WTC11 (cell line): ENCODE measurements at regions not wholly inside any gene's neighbourhood (a gene's known extent, or its start where the extent isn't known, plus 50 kb on each side); places are given as distances from the start of the nearest gene placed in this dataset.

Source experiments
- ATAC-seq: fragments of 200-7000 bp; cut with Tn5 transposase; 2 replicates; pipeline ENCODE4 v1.10.0; 2021; ENCODE audit warnings: mild to moderate bottlenecking, moderate library complexity
- CTCF ChIA-PET: fragments of 300-600 bp; sonication (Branson Sonifier 250); formaldehyde crosslinking; loops from one replicate; lab custom pipeline; 2021; ENCODE audit warnings: antibody characterized with exemption; lab: Charles Lee
- POLR2A ChIA-PET: fragments of 350-600 bp; sonication (Branson Sonifier 250); formaldehyde crosslinking; loops from one replicate; lab custom pipeline; 2021; ENCODE audit warnings: antibody characterized with exemption; lab: Charles Lee
- DNase-seq: peaks from one replicate; pipeline ENCODE4 v3.0.0; 2021; ENCODE audit warnings: low spot score
- H3K27ac Mint-ChIP-seq: 2 replicates; pipeline ENCODE4 v1.8.0; 2021; ENCODE audit warnings: mixed read lengths
- H3K27me3 Mint-ChIP-seq: 2 replicates; pipeline ENCODE4 v1.8.0; 2021; ENCODE audit warnings: low read depth, mild to moderate bottlenecking, moderate library complexity, mixed read lengths
- H3K36me3 Mint-ChIP-seq: 2 replicates; pipeline ENCODE4 v1.8.0; 2021; ENCODE audit warnings: mixed read lengths
- H3K4me1 Mint-ChIP-seq: 2 replicates; pipeline ENCODE4 v1.8.0; 2022; ENCODE audit warnings: mixed read lengths
- H3K4me3 Mint-ChIP-seq: 2 replicates; pipeline ENCODE4 v1.8.0; 2021; ENCODE audit warnings: mild to moderate bottlenecking, moderate library complexity, mixed read lengths
- H3K9me3 Mint-ChIP-seq: 2 replicates; pipeline ENCODE4 v1.8.0; 2021; ENCODE audit warnings: mixed read lengths
- CBFB ChIP-seq: sonication (generic); formaldehyde crosslinking; IDR thresholded peaks from 2 replicates; pipeline ENCODE4 v1.8.1; 2022; ENCODE audit warnings: mild to moderate bottlenecking, low read depth, missing genetic modification reagents
- ESRRA ChIP-seq: sonication (generic); formaldehyde crosslinking; IDR thresholded peaks from 2 replicates; pipeline ENCODE4 v1.8.1; 2022; ENCODE audit warnings: mild to moderate bottlenecking, missing genetic modification reagents, borderline replicate concordance
- FOXJ3 ChIP-seq: sonication (generic); formaldehyde crosslinking; IDR thresholded peaks from 2 replicates; pipeline ENCODE4 v1.9.0; 2021; ENCODE audit warnings: missing genetic modification reagents, mild to moderate bottlenecking, borderline replicate concordance
- FOXP1 ChIP-seq: sonication (generic); formaldehyde crosslinking; IDR thresholded peaks from 2 replicates; pipeline ENCODE4 v1.8.0; 2022; ENCODE audit warnings: missing genetic modification reagents, mild to moderate bottlenecking, moderate library complexity, borderline replicate concordance
- GABPB1 ChIP-seq: sonication (generic); formaldehyde crosslinking; IDR thresholded peaks from 2 replicates; pipeline ENCODE4 v1.8.1; 2023; ENCODE audit warnings: mild to moderate bottlenecking, missing genetic modification reagents
- HMGA2 ChIP-seq: fragments of 250-450 bp; sonication (Bioruptor Pico); IDR thresholded peaks from 2 replicates; pipeline ENCODE4 v1.4.0; 2021; ENCODE audit warnings: mild to moderate bottlenecking, moderate library complexity
- KAT7 ChIP-seq: sonication (generic); formaldehyde crosslinking; IDR thresholded peaks from 2 replicates; pipeline ENCODE4 v1.8.1; 2023; ENCODE audit warnings: missing genetic modification reagents, mild to moderate bottlenecking, borderline replicate concordance
- NFE2L1 ChIP-seq: sonication (generic); formaldehyde crosslinking; IDR thresholded peaks from 2 replicates; pipeline ENCODE4 v1.8.1; 2023; ENCODE audit warnings: missing genetic modification reagents
- TCF7 ChIP-seq: sonication (generic); formaldehyde crosslinking; IDR thresholded peaks from 2 replicates; pipeline ENCODE4 v1.8.0; 2022; ENCODE audit warnings: mild to moderate bottlenecking, low read depth, missing genetic modification reagents, moderate library complexity
- ZNF232 ChIP-seq: sonication (generic); formaldehyde crosslinking; IDR thresholded peaks from 2 replicates; pipeline ENCODE4 v1.8.0; 2022; ENCODE audit warnings: mild to moderate bottlenecking, missing genetic modification reagents
- ZNF263 ChIP-seq: sonication (generic); formaldehyde crosslinking; IDR thresholded peaks from 2 replicates; pipeline ENCODE4 v1.8.1; 2022; ENCODE audit warnings: low read depth, mild to moderate bottlenecking, moderate library complexity, missing genetic modification reagents
- ZNF671 ChIP-seq: fragments of 250-450 bp; sonication (Bioruptor Pico); IDR thresholded peaks from 2 replicates; pipeline ENCODE4 v1.8.0; 2021; ENCODE audit warnings: mild to moderate bottlenecking
- TF ChIP-seq, protein P1 (sequence below): fragments of 250-450 bp; sonication (Bioruptor Pico); IDR thresholded peaks from 2 replicates; pipeline ENCODE4 v2.1.2; 2022; ENCODE audit warnings: mild to moderate bottlenecking, moderate library complexity
- TF ChIP-seq, protein P2 (sequence below): sonication (generic); formaldehyde crosslinking; IDR thresholded peaks from 2 replicates; pipeline ENCODE4 v1.8.0; 2023; ENCODE audit warnings: mild to moderate bottlenecking, missing genetic modification reagents
- TF ChIP-seq, protein P3 (sequence below): sonication (generic); formaldehyde crosslinking; IDR thresholded peaks from 2 replicates; pipeline ENCODE4 v1.8.0; 2022; ENCODE audit warnings: missing genetic modification reagents
- TF ChIP-seq, protein P4 (sequence below): sonication (generic); formaldehyde crosslinking; conservative IDR thresholded peaks from 2 replicates; pipeline ENCODE4 v1.8.1; 2023; ENCODE audit warnings: mild to moderate bottlenecking, low read depth, missing genetic modification reagents, moderate library complexity
- TF ChIP-seq, protein P5 (sequence below): sonication (generic); formaldehyde crosslinking; IDR thresholded peaks from 2 replicates; pipeline ENCODE4 v1.8.1; 2022; ENCODE audit warnings: mild to moderate bottlenecking, moderate library complexity, missing genetic modification reagents
- TF ChIP-seq, protein P6 (sequence below): sonication (generic); formaldehyde crosslinking; IDR thresholded peaks from 2 replicates; pipeline ENCODE4 v1.8.1; 2023; ENCODE audit warnings: mild to moderate bottlenecking, missing genetic modification reagents, borderline replicate concordance
- TF ChIP-seq, protein P7 (sequence below): sonication (generic); formaldehyde crosslinking; IDR thresholded peaks from 2 replicates; pipeline ENCODE4 v1.8.1; 2022; ENCODE audit warnings: missing genetic modification reagents, borderline replicate concordance

DNA sequence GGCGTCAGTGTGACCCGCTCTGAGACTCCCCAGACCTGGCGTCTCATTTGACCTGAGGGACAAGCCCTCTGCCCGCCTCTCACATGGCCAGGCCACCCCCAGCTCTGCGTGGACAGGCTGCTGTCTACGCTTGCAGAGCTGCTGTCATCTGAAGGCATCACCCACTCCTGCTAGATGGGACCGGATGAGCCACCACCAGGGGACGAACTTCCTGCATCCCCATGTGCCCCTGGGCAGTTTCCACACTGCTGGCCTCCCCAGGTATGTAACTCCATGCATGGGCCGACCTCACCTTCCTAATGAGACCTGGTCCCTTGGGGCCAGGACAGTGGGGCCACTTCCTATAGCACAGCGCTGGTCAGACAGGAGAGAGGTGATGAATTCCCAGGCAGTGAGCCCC is 121.5 kb downstream of the PSMG1 start:
- no peak for ATAC-seq
- no peak for DNase-seq
- CTCF ChIA-PET: interaction anchor here (0.9 to 1.3 kb wide), 4 partner anchors 35 to 358 kb away, joined by 3 to 5 read pairs (median 4); no protein-coding TSS in a partner anchor
- TF ChIP-seq, protein P1, sequence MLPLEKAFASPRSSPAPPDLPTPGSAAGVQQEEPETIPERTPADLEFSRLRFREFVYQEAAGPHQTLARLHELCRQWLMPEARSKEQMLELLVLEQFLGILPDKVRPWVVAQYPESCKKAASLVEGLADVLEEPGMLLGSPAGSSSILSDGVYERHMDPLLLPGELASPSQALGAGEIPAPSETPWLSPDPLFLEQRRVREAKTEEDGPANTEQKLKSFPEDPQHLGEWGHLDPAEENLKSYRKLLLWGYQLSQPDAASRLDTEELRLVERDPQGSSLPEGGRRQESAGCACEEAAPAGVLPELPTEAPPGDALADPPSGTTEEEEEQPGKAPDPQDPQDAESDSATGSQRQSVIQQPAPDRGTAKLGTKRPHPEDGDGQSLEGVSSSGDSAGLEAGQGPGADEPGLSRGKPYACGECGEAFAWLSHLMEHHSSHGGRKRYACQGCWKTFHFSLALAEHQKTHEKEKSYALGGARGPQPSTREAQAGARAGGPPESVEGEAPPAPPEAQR (CRISPR knock-in tag): no peak
- TF ChIP-seq, protein P2, sequence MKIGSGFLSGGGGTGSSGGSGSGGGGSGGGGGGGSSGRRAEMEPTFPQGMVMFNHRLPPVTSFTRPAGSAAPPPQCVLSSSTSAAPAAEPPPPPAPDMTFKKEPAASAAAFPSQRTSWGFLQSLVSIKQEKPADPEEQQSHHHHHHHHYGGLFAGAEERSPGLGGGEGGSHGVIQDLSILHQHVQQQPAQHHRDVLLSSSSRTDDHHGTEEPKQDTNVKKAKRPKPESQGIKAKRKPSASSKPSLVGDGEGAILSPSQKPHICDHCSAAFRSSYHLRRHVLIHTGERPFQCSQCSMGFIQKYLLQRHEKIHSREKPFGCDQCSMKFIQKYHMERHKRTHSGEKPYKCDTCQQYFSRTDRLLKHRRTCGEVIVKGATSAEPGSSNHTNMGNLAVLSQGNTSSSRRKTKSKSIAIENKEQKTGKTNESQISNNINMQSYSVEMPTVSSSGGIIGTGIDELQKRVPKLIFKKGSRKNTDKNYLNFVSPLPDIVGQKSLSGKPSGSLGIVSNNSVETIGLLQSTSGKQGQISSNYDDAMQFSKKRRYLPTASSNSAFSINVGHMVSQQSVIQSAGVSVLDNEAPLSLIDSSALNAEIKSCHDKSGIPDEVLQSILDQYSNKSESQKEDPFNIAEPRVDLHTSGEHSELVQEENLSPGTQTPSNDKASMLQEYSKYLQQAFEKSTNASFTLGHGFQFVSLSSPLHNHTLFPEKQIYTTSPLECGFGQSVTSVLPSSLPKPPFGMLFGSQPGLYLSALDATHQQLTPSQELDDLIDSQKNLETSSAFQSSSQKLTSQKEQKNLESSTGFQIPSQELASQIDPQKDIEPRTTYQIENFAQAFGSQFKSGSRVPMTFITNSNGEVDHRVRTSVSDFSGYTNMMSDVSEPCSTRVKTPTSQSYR: no peak
- TF ChIP-seq FOXP1: no peak
- TF ChIP-seq ZNF232 (CRISPR knock-in tag): no peak
- no peak for TF ChIP-seq NFE2L1 (CRISPR knock-in tag)
- TF ChIP-seq ZNF263 (CRISPR knock-in tag): no peak
- TF ChIP-seq, protein P3, sequence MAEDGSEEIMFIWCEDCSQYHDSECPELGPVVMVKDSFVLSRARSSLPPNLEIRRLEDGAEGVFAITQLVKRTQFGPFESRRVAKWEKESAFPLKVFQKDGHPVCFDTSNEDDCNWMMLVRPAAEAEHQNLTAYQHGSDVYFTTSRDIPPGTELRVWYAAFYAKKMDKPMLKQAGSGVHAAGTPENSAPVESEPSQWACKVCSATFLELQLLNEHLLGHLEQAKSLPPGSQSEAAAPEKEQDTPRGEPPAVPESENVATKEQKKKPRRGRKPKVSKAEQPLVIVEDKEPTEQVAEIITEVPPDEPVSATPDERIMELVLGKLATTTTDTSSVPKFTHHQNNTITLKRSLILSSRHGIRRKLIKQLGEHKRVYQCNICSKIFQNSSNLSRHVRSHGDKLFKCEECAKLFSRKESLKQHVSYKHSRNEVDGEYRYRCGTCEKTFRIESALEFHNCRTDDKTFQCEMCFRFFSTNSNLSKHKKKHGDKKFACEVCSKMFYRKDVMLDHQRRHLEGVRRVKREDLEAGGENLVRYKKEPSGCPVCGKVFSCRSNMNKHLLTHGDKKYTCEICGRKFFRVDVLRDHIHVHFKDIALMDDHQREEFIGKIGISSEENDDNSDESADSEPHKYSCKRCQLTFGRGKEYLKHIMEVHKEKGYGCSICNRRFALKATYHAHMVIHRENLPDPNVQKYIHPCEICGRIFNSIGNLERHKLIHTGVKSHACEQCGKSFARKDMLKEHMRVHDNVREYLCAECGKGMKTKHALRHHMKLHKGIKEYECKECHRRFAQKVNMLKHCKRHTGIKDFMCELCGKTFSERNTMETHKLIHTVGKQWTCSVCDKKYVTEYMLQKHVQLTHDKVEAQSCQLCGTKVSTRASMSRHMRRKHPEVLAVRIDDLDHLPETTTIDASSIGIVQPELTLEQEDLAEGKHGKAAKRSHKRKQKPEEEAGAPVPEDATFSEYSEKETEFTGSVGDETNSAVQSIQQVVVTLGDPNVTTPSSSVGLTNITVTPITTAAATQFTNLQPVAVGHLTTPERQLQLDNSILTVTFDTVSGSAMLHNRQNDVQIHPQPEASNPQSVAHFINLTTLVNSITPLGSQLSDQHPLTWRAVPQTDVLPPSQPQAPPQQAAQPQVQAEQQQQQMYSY (CRISPR knock-in tag): no peak
- TF ChIP-seq HMGA2 (CRISPR knock-in tag): no peak
- TF ChIP-seq, protein P4, sequence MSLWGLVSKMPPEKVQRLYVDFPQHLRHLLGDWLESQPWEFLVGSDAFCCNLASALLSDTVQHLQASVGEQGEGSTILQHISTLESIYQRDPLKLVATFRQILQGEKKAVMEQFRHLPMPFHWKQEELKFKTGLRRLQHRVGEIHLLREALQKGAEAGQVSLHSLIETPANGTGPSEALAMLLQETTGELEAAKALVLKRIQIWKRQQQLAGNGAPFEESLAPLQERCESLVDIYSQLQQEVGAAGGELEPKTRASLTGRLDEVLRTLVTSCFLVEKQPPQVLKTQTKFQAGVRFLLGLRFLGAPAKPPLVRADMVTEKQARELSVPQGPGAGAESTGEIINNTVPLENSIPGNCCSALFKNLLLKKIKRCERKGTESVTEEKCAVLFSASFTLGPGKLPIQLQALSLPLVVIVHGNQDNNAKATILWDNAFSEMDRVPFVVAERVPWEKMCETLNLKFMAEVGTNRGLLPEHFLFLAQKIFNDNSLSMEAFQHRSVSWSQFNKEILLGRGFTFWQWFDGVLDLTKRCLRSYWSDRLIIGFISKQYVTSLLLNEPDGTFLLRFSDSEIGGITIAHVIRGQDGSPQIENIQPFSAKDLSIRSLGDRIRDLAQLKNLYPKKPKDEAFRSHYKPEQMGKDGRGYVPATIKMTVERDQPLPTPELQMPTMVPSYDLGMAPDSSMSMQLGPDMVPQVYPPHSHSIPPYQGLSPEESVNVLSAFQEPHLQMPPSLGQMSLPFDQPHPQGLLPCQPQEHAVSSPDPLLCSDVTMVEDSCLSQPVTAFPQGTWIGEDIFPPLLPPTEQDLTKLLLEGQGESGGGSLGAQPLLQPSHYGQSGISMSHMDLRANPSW: no peak
- TF ChIP-seq KAT7 (CRISPR knock-in tag): no peak
- no peak for TF ChIP-seq GABPB1
- no peak for TF ChIP-seq ZNF671 (CRISPR knock-in tag)
- no peak for TF ChIP-seq ESRRA
- TF ChIP-seq, protein P5, sequence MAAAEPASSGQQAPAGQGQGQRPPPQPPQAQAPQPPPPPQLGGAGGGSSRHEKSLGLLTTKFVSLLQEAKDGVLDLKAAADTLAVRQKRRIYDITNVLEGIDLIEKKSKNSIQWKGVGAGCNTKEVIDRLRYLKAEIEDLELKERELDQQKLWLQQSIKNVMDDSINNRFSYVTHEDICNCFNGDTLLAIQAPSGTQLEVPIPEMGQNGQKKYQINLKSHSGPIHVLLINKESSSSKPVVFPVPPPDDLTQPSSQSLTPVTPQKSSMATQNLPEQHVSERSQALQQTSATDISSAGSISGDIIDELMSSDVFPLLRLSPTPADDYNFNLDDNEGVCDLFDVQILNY (CRISPR knock-in tag): no peak
- no peak for TF ChIP-seq CBFB (CRISPR knock-in tag)
- TF ChIP-seq FOXJ3 (CRISPR knock-in tag): no peak
- TF ChIP-seq TCF7: no peak
- TF ChIP-seq, protein P6, sequence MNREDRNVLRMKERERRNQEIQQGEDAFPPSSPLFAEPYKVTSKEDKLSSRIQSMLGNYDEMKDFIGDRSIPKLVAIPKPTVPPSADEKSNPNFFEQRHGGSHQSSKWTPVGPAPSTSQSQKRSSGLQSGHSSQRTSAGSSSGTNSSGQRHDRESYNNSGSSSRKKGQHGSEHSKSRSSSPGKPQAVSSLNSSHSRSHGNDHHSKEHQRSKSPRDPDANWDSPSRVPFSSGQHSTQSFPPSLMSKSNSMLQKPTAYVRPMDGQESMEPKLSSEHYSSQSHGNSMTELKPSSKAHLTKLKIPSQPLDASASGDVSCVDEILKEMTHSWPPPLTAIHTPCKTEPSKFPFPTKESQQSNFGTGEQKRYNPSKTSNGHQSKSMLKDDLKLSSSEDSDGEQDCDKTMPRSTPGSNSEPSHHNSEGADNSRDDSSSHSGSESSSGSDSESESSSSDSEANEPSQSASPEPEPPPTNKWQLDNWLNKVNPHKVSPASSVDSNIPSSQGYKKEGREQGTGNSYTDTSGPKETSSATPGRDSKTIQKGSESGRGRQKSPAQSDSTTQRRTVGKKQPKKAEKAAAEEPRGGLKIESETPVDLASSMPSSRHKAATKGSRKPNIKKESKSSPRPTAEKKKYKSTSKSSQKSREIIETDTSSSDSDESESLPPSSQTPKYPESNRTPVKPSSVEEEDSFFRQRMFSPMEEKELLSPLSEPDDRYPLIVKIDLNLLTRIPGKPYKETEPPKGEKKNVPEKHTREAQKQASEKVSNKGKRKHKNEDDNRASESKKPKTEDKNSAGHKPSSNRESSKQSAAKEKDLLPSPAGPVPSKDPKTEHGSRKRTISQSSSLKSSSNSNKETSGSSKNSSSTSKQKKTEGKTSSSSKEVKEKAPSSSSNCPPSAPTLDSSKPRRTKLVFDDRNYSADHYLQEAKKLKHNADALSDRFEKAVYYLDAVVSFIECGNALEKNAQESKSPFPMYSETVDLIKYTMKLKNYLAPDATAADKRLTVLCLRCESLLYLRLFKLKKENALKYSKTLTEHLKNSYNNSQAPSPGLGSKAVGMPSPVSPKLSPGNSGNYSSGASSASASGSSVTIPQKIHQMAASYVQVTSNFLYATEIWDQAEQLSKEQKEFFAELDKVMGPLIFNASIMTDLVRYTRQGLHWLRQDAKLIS (CRISPR knock-in tag): no peak
- TF ChIP-seq, protein P7, sequence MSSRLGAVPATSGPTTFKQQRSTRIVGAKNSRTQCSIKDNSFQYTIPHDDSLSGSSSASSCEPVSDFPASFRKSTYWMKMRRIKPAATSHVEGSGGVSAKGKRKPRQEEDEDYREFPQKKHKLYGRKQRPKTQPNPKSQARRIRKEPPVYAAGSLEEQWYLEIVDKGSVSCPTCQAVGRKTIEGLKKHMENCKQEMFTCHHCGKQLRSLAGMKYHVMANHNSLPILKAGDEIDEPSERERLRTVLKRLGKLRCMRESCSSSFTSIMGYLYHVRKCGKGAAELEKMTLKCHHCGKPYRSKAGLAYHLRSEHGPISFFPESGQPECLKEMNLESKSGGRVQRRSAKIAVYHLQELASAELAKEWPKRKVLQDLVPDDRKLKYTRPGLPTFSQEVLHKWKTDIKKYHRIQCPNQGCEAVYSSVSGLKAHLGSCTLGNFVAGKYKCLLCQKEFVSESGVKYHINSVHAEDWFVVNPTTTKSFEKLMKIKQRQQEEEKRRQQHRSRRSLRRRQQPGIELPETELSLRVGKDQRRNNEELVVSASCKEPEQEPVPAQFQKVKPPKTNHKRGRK (CRISPR knock-in tag): no peak
- Mint-ChIP-seq H3K4me3 (no peak overlapping the region), H3K4me1 (no peaks in the 10 kb centered on the region), H3K27me3 (no peaks in the 10 kb centered on the region; the same call in 1 of the 2 replicates), H3K36me3 (peaks cover 13% of the 10 kb centered on the region), H3K9me3 (peaks cover 23% of the 10 kb centered on the region), H3K27ac (no peak overlapping the region)
- POLR2A ChIA-PET: interaction anchor here (0.8 kb wide), 1 partner anchor 14 kb away, joined by 3 read pairs; no protein-coding TSS in a partner anchor
